GM12878 (cell line): ENCODE measurements at regions not wholly inside any gene's neighbourhood (a gene's known extent, or its start where the extent isn't known, plus 50 kb on each side); places are given as distances from the start of the nearest gene placed in this dataset.
"Not testable (repeated sequence)": the region's sequence is repeated elsewhere in the genome, so short reads cannot be mapped to it uniquely, and the experiment has no call there.

Experiments
- CTCF ChIP-seq, 3 experiments: IDR thresholded peaks in 2 of 3; conservative IDR thresholded peaks in 1 of 3; 2 replicates each; pipeline ENCODE4 v1.5.1; 2011; ENCODE audit warnings: low read depth in 3 of 3, low read length in 3 of 3, mild to moderate bottlenecking in 3 of 3, control low read depth in 2 of 3, moderate library complexity in 2 of 3, inconsistent platforms in 1 of 3, mixed read lengths in 1 of 3; ENCODE audit not compliant: control insufficient read depth in 2 of 3, insufficient read depth in 1 of 3; ENCODE audit errors: extremely low read depth in 1 of 3
- HDAC2 ChIP-seq: fragments of 200-600 bp; sonication (generic); IDR thresholded peaks from 2 replicates; pipeline ENCODE4 v1.6.1; 2017
- KDM1A ChIP-seq: fragments of 200-600 bp; sonication (generic); IDR thresholded peaks from 2 replicates; pipeline ENCODE4 v1.6.1; 2016; ENCODE audit warnings: borderline replicate concordance
- MYC ChIP-seq: IDR thresholded peaks from 2 replicates; pipeline ENCODE4 v1.6.1; 2011; ENCODE audit warnings: mild to moderate bottlenecking, low read length, moderate library complexity, inconsistent platforms; ENCODE audit not compliant: insufficient read depth, insufficient replicate concordance, insufficient read length, severe bottlenecking
- NFIC ChIP-seq: IDR thresholded peaks from 2 replicates; pipeline ENCODE4 v1.6.1; 2012; ENCODE audit warnings: low read depth, mild to moderate bottlenecking, inconsistent platforms, low read length, moderate library complexity
- NR2F1 ChIP-seq: fragments of 450-650 bp; conservative IDR thresholded peaks from 2 replicates; pipeline ENCODE4 v1.6.1; 2017; ENCODE audit warnings: mild to moderate bottlenecking
- RFX5 ChIP-seq: IDR thresholded peaks from 2 replicates; pipeline ENCODE4 v1.6.1; 2011; ENCODE audit warnings: low read depth, low read length, improper control_type of control experiment
- STAT1 ChIP-seq: fragments of 450-650 bp; conservative IDR thresholded peaks from 2 replicates; pipeline ENCODE4 v1.6.1; 2014; ENCODE audit warnings: antibody characterized with exemption, mild to moderate bottlenecking
- TF ChIP-seq, protein P1 (sequence below): IDR thresholded peaks from 2 replicates; pipeline ENCODE4 v1.6.1; 2012; ENCODE audit warnings: low read length, inconsistent platforms
- TF ChIP-seq, protein P2 (sequence below): fragments of 450-650 bp; IDR thresholded peaks from 2 replicates; pipeline ENCODE4 v1.6.1; 2014; ENCODE audit warnings: mild to moderate bottlenecking

- not testable (repeated sequence) for TF ChIP-seq STAT1; NFIC; RFX5; HDAC2; NR2F1; CTCF (IDR thresholded peaks at IDR 0.05 in 2 of 3, conservative IDR thresholded peaks at IDR 0.05 in 1 of 3; ENCODE audit: control insufficient read depth in 2 of 3, extremely low read depth in 1 of 3, insufficient read depth in 1 of 3, low read depth in 3 of 3, low read length in 3 of 3); MYC; KDM1A
- TF ChIP-seq, protein P1, sequence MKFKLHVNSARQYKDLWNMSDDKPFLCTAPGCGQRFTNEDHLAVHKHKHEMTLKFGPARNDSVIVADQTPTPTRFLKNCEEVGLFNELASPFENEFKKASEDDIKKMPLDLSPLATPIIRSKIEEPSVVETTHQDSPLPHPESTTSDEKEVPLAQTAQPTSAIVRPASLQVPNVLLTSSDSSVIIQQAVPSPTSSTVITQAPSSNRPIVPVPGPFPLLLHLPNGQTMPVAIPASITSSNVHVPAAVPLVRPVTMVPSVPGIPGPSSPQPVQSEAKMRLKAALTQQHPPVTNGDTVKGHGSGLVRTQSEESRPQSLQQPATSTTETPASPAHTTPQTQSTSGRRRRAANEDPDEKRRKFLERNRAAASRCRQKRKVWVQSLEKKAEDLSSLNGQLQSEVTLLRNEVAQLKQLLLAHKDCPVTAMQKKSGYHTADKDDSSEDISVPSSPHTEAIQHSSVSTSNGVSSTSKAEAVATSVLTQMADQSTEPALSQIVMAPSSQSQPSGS = not testable (repeated sequence)
- TF ChIP-seq, protein P2, sequence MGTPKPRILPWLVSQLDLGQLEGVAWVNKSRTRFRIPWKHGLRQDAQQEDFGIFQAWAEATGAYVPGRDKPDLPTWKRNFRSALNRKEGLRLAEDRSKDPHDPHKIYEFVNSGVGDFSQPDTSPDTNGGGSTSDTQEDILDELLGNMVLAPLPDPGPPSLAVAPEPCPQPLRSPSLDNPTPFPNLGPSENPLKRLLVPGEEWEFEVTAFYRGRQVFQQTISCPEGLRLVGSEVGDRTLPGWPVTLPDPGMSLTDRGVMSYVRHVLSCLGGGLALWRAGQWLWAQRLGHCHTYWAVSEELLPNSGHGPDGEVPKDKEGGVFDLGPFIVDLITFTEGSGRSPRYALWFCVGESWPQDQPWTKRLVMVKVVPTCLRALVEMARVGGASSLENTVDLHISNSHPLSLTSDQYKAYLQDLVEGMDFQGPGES = not testable (repeated sequence)
These were observed 191.1 kb upstream of the ANO5 start for GRCh38 chr11:22001803-22002202.
